B cell (primary cell): ENCODE measurements at regions not wholly inside any gene's neighbourhood (a gene's known extent, or its start where the extent isn't known, plus 50 kb on each side); places are given as distances from the start of the nearest gene placed in this dataset.

Experiments used
- ATAC-seq: fragments of 200-7000 bp; cut with Tn5 transposase; one replicate; pipeline ENCODE4 v1.10.0; 2021; ENCODE audit warnings: low read depth, mild to moderate bottlenecking, moderate number of reproducible peaks, moderate library complexity
- CTCF ChIA-PET: fragments of 350-600 bp; sonication (Branson Sonifier 250); formaldehyde crosslinking; loops from one replicate; lab custom pipeline; 2021; ENCODE audit warnings: antibody characterized with exemption, inconsistent platforms; lab: Charles Lee
- POLR2A ChIA-PET: fragments of 350-600 bp; sonication (Branson Sonifier 250); formaldehyde crosslinking; loops from one replicate; lab custom pipeline; 2021; ENCODE audit warnings: antibody characterized with exemption; lab: Charles Lee
- DNase-seq: peaks from one replicate; pipeline ENCODE4 v3.0.0; 2013
- H2AFZ ChIP-seq: 2 replicates; pipeline ENCODE4 v1.6.1; 2012; ENCODE audit warnings: mild to moderate bottlenecking, low read depth, low read length; ENCODE audit not compliant: insufficient read depth, poor library complexity, severe bottlenecking
- H3K27ac ChIP-seq, 2 donors: 1 replicate in 1 of 2; 2 replicates in 1 of 2; pipeline ENCODE4 v1.5.1; 2012 to 2013; ENCODE audit warnings: low read length in 2 of 2, mild to moderate bottlenecking in 2 of 2, moderate library complexity in 1 of 2
- H3K27me3 ChIP-seq, 4 experiments: fragments of 200-600 bp in 1 of 4; sonication (generic) in 1 of 4; replicated peaks in 1 of 4; 1 replicate in 2 of 4; 2 replicates in 2 of 4; pipeline versions ENCODE4 v1.6.1 to v1.7.0; 2013 to 2016; ENCODE audit warnings: low read length in 3 of 4, mild to moderate bottlenecking in 2 of 4, mixed read lengths in 1 of 4, moderate library complexity in 1 of 4; ENCODE audit not compliant: insufficient read depth in 4 of 4, control insufficient read depth in 3 of 4; ENCODE audit errors: control extremely low read depth in 1 of 4
- H3K36me3 ChIP-seq, 2 experiments: replicated peaks in 1 of 2; 1 replicate in 1 of 2; 2 replicates in 1 of 2; pipeline versions ENCODE4 v1.6.1 to v1.7.1; 2013; ENCODE audit warnings: low read length in 1 of 2; ENCODE audit not compliant: insufficient read depth in 2 of 2, control insufficient read depth in 1 of 2; ENCODE audit errors: control extremely low read depth in 1 of 2, extremely low read depth in 1 of 2
- H3K4me1 ChIP-seq, 2 donors: fragments of 200-600 bp in 1 of 2; sonication (generic) in 1 of 2; 1 replicate in 1 of 2; 2 replicates in 1 of 2; pipeline versions ENCODE4 v1.5.1 to v1.6.1; 2013 to 2017; ENCODE audit warnings: low read length in 2 of 2; ENCODE audit not compliant: control insufficient read depth in 2 of 2, insufficient read depth in 2 of 2
- H3K4me2 ChIP-seq: replicated peaks from 2 replicates; pipeline ENCODE3; 2012; ENCODE audit warnings: mild to moderate bottlenecking, low read depth, low read length; ENCODE audit not compliant: poor library complexity, severe bottlenecking
- H3K4me3 ChIP-seq, 5 experiments: fragments of 200-600 bp in 1 of 5; sonication (generic) in 1 of 5; 1 replicate in 3 of 5; 2 replicates in 2 of 5; pipeline versions ENCODE4 v1.5.1 to v1.7.0; 2011 to 2016; ENCODE audit warnings: low read length in 4 of 5, mild to moderate bottlenecking in 4 of 5, low read depth in 2 of 5, control low read depth in 1 of 5, moderate library complexity in 1 of 5; ENCODE audit not compliant: insufficient read depth in 1 of 5; ENCODE audit errors: control extremely low read depth in 1 of 5, extremely low read depth in 1 of 5
- H3K79me2 ChIP-seq: fragments of 200-600 bp; sonication (generic); one replicate; pipeline ENCODE4 v1.6.0; 2016; ENCODE audit warnings: low read length; ENCODE audit not compliant: control insufficient read depth, insufficient read depth
- H3K9ac ChIP-seq: fragments of 200-600 bp; sonication (generic); 2 replicates; pipeline ENCODE4 v1.6.1; 2017; ENCODE audit warnings: mild to moderate bottlenecking, low read length, moderate library complexity
- H3K9me3 ChIP-seq, 3 donors: one replicate each; pipeline versions ENCODE4 v1.6.1 to v1.7.1; 2013; ENCODE audit warnings: low read length in 2 of 3; ENCODE audit not compliant: control insufficient read depth in 2 of 3, insufficient read depth in 1 of 3; ENCODE audit errors: control extremely low read depth in 1 of 3
- H4K20me1 ChIP-seq: 2 replicates; pipeline ENCODE4 v1.6.0; 2012; ENCODE audit warnings: mild to moderate bottlenecking, low read length; ENCODE audit not compliant: insufficient read depth, control insufficient read depth, poor library complexity, severe bottlenecking
- H3K27ac Mint-ChIP-seq: one replicate; pipeline ENCODE4 v1.8.0; 2021; ENCODE audit warnings: mixed read lengths
- H3K27me3 Mint-ChIP-seq: one replicate; pipeline ENCODE4 v1.8.0; 2021; ENCODE audit warnings: mixed read lengths
- H3K4me1 Mint-ChIP-seq: one replicate; pipeline ENCODE4 v1.8.0; 2021; ENCODE audit warnings: mixed read lengths
- H3K4me3 Mint-ChIP-seq: one replicate; pipeline ENCODE4 v1.8.0; 2021; ENCODE audit warnings: mixed read lengths
- H3K9me3 Mint-ChIP-seq: one replicate; pipeline ENCODE4 v1.8.0; 2022; ENCODE audit warnings: mixed read lengths; ENCODE audit not compliant: insufficient read depth
- CTCF ChIP-seq: fragments of 200-600 bp; IDR thresholded peaks from one replicate; pipeline ENCODE4 v1.8.0; 2022; ENCODE audit warnings: antibody characterized with exemption, mild to moderate bottlenecking
- EZH2 ChIP-seq: IDR thresholded peaks from 2 replicates; pipeline ENCODE4 v1.6.1; 2012; ENCODE audit warnings: borderline replicate concordance, low read depth, mild to moderate bottlenecking, moderate library complexity, low read length; ENCODE audit not compliant: insufficient read depth, poor library complexity, severe bottlenecking
- WGBS: methylation state at CpG from one replicate; pipeline ENCODE4 v1.1.5; 2013; ENCODE audit warnings: missing lambda C conversion rate; ENCODE audit not compliant: insufficient coverage; 5-methylcytosine and 5-hydroxymethylcytosine counted together
- intact Hi-C: fragments of 100-400 bp; cut with micrococcal nuclease; formaldehyde crosslinking; loops from one replicate; pipeline ENCODE4 v1.10.0; 2022

- no peaks in the 10 kb centered on the region for H3K36me3 ChIP-seq
- H3K27ac Mint-ChIP-seq, result no peak overlapping the region
- H3K9me3 Mint-ChIP-seq, result peaks cover 7% of the 10 kb centered on the region
- no peaks in the 10 kb centered on the region for H3K4me1 ChIP-seq
- no peaks in the 10 kb centered on the region for H3K79me2 ChIP-seq
- H4K20me1 ChIP-seq, result no peaks in the 10 kb centered on the region
- no peak overlapping the region for H3K9ac ChIP-seq
- H3K4me2 ChIP-seq, result no peak overlapping the region
- ChIA-PET CTCF (no interaction called here), POLR2A (no interaction called here)
- H3K27ac ChIP-seq, result no peak overlapping the region
- no peaks in the 10 kb centered on the region for H3K27me3 ChIP-seq
- DNase-seq (no peak), ATAC-seq (no peak)
- H3K4me3 ChIP-seq, result no peak overlapping the region
- no peaks in the 10 kb centered on the region for H3K27me3 Mint-ChIP-seq
- H2AFZ ChIP-seq, result no peak overlapping the region
- H3K4me1 Mint-ChIP-seq, result no peaks in the 10 kb centered on the region
- no peak overlapping the region for H3K4me3 Mint-ChIP-seq
- intact Hi-C loops, result no loop called here
- H3K9me3 ChIP-seq, result peaks cover 0 to 7% (median 1%) of the 10 kb centered on the region in 3 donors
- TF ChIP-seq EZH2 (no peak), CTCF (no peak)
Measured at GRCh38 chr16:60642956-60643355, 1393.3 kb downstream of the CDH8 start.

- Histone ChIP-seq H3K4me2 (no peak overlapping the region), H2AFZ (no peak overlapping the region), H3K9me3 (peaks cover 0 to 7% (median 1%) of the 10 kb centered on the region in 3 donors), H4K20me1 (no peaks in the 10 kb centered on the region), H3K4me3 (no peak overlapping the region), H3K27me3 (no peaks in the 10 kb centered on the region), H3K36me3 (no peaks in the 10 kb centered on the region), H3K9ac (no peak overlapping the region), H3K27ac (no peak overlapping the region), H3K79me2 (no peaks in the 10 kb centered on the region), H3K4me1 (no peaks in the 10 kb centered on the region)
- Mint-ChIP-seq H3K27ac (no peak overlapping the region), H3K4me1 (no peaks in the 10 kb centered on the region), H3K27me3 (no peaks in the 10 kb centered on the region), H3K4me3 (no peak overlapping the region), H3K9me3 (peaks cover 9% of the 10 kb centered on the region)
- ChIA-PET CTCF (no interaction called here), POLR2A (no interaction called here)
- no peak for TF ChIP-seq CTCF
- no peak for TF ChIP-seq EZH2
- 88% methylated on average over 17 of the region's 17 CpGs for WGBS
- DNase-seq (no peak), ATAC-seq (no peak)
- intact Hi-C loops, result no loop called here
Measured at GRCh38 chr16:60641067-60641665, 1395.1 kb downstream of the CDH8 start.
